ENCODE measurements at regions not wholly inside any gene's neighbourhood (a gene's known extent, or its start where the extent isn't known, plus 50 kb on each side); places are given as distances from the start of the nearest gene placed in this dataset.

DNA sequence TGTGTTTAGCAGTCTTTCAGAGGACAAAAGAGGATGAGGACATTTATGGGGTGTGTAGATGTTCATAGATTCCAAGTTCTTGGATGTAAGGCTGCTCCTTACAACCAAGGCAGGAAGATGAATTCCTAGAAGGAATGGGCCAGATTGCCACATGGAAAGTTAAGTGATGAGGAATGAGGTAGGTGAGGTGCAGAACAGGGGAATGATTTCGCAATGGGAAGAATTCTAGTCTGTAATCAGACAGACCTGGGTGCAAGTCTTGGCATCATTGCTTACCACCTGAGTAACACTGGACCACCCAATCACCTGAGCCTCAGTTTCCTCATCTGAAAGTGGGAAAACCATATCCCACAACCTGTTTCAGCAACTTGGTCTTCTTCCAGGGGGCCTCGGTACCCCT is 174.9 kb downstream of the IER5 start:
- TF ChIP-seq, protein P1, sequence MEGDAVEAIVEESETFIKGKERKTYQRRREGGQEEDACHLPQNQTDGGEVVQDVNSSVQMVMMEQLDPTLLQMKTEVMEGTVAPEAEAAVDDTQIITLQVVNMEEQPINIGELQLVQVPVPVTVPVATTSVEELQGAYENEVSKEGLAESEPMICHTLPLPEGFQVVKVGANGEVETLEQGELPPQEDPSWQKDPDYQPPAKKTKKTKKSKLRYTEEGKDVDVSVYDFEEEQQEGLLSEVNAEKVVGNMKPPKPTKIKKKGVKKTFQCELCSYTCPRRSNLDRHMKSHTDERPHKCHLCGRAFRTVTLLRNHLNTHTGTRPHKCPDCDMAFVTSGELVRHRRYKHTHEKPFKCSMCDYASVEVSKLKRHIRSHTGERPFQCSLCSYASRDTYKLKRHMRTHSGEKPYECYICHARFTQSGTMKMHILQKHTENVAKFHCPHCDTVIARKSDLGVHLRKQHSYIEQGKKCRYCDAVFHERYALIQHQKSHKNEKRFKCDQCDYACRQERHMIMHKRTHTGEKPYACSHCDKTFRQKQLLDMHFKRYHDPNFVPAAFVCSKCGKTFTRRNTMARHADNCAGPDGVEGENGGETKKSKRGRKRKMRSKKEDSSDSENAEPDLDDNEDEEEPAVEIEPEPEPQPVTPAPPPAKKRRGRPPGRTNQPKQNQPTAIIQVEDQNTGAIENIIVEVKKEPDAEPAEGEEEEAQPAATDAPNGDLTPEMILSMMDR (conservative IDR thresholded peaks at IDR 0.05; ENCODE audit: low read length): no peak
- TF ChIP-seq EZH2phosphoT487 (IDR thresholded peaks at IDR 0.05; ENCODE audit: borderline replicate concordance): no peak

Measured in Loucy (cell line).